Renal cortex interstitium (tissue), 11 donors: ENCODE measurements at regions not wholly inside any gene's neighbourhood (a gene's known extent, or its start where the extent isn't known, plus 50 kb on each side); places are given as distances from the start of the nearest gene placed in this dataset.
A peak's percentile ranks its signal among the peaks of the same experiment; 100 is the strongest.

Experiments
- DNase-seq, 11 donors: peaks; one replicate each; pipeline ENCODE4 v3.0.0-alpha.2; 2013; ENCODE audit warnings: low read depth in 9 of 11, low spot score in 4 of 11; ENCODE audit errors: extremely low read depth in 1 of 11

DNA sequence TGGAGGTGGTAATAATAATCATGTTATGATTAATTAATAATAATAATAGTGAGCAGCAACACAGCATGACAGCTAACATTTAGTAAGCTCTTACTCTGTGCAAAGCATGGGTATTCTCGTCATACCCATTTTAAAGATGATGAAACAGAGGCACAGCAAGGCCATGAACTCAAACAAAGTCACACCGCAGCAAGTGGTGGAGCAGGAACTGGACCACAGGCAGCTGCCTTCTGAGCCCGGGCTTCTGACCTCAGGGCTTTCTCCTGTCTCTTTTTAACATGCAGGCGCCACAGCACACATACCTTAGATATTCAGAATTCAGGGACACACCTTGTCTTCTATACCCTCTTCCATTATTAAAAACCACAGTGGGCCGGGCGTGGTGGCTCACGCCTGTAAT is 50.7 kb upstream of the SPATA12 start:
- DNase-seq: no peak

DNA sequence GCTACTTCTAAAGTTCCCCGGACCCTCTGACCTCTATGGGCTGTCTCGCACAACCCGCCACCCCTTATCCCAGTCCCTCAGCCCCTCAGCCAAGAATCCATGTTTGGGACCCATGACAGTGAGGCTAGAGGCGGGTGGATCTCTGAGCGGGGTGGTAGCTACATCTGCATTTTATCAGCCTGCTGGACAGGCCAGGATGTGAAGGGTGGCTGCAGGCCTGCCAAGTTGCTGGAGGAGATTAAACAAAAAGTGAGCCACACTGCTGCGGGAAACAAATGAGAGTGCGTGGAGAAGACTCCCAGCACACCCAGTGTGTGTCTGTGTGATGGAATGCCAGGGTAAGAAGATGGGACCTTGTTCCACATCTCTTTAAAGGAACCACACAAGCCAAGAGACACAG is 51.1 kb upstream of the SPATA12 start:
- DNase-seq: no peak

DNA sequence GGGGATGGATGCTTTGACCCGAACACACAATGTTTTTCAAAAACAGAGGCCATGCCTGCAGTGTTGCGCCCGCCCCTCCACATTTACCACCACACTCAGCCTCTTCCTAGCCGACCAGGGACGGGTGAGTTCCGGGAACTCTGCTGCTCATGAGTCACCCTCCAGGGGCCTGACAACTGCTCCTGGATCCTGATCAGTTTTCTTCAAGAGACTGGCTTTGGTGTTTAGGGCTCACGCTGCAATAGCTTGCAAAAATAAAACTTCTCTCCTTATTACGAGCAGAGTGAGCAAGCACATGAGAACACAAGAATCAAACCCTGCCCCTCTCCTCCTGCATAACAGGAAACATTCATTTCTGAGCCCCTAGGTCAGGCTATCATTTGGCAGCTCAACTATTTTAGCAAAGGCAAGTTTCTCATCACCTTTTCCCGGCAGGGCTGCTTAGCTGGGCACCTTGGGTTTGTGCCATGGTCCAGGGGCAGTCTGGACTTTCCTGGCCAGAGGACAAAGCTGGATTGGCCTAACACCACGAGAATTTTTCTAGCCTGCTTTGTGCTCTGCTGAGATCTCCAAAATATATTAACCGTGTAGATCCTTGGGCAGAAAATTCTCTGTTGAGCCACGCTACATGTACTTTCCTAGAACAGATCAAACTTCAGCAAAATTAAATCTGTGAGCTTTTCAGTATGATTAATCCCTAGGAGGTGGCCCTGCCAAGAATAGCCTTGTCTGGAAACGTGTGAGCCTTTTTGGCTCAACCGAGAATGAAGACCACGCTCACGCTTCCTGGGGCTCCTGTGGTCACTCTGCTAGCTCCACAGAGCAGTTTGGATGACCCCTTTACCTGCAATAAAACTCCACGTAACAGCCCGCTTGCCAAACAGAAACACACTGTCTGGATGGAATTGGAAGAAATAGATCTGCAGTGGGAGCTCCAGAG is 52.7 kb upstream of the SPATA12 start:
- DNase-seq: no peak

DNA sequence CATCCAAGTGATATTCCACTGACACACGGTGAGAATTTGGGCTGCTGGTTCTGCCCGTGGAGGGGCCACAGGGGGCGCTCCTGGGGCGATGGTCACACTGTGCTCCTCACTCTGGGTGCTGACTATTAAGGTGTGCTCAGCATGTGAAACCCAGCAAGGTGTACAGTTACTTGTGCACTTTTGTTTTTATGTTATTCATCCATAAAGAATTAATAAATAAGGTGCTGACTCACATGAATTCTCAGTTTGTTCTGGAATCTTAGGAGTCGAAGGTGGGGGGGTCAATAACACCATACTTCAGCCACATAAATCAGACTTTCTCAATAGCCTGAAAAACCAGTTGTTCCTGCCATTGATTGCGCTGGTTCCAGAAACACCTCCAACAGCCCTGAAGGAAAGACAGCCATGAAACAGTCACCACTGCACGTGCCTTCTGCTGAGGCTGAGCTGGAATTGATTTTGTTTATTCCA is 53.5 kb upstream of the SPATA12 start:
- peak in 1 of 11 donors; percentile 53 for DNase-seq

DNA sequence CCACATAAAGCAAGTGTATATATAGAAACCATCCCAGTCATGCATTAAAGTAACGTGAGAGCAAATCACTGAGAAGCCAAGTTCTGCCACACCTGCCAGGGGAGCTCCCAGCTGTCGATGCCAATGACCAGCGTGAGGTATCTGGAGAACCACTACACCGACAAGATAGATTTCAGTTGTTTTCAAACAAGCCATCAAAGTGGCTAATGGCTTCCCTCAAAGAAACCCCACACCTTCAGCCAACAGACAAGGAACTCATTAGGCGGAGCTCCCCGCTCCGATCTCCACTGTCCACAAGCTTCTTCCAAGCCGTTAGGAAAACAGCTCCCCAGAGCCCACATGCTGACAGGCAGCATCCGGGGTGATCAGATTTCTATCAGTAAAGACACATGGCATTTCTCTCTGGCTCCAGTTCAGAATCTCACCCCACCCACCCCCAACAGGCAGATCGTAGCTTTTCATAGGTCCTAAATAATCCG is 54.2 kb upstream of the SPATA12 start:
- no peak for DNase-seq

DNA sequence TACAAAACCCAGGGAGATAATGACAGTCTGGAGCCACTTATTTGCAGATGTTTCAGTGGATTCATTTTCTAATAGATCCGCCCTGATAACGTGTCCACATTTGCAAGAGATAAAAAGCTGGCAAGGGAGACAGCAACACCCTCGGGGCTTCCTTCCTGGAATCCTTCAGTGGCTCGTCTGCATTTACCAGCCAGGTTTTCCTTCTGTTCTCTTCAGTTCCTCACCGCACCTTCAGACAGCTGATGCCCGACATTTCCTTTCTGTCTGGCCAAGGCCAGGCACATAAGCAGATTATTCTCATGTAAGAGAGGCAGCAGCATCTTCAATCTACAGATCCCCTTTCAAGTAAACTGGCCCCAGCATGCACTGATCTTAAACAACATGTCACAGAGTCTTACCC is 56.2 kb upstream of the SPATA12 start:
- DNase-seq: no peak

DNA sequence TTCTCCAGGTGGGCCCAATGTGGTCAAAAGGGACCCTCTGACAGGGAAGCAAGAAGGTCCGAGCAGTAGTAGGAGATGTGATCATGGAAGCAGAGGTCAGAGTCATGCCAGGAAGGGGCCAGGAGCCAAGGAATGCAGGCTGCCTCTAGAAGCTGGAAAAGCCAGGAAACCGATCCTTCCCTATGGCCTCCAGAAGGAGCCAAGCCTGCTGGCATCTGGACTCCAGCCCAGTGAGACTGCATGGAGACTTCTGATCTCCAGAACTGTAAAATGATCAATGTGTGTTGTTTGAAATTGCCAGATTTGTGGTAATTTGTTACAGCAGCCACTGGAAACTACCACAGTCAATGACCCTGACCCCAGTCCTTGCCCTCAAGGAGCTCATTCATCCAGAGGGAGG is 56.8 kb upstream of the SPATA12 start:
- no peak for DNase-seq

DNA sequence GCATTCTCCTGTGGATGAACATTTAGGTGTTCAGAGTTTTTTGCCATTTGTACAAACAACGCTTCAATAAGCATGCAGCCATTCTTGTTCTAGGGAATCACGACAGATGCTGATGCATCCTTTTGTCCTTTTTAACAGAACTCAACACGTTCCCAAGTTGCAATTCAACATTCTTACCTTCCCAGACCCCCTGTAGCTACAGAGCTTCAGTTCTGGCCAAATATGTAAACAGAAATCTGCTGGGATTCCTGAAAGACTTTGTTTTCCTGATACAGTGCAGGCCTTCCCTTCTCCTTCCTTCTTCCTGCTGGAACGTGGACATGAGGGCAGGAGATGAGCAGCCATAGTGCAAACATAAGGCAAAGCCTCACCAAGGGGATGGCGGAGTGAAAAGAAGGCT is 59.1 kb upstream of the SPATA12 start:
- DNase-seq: no peak

DNA sequence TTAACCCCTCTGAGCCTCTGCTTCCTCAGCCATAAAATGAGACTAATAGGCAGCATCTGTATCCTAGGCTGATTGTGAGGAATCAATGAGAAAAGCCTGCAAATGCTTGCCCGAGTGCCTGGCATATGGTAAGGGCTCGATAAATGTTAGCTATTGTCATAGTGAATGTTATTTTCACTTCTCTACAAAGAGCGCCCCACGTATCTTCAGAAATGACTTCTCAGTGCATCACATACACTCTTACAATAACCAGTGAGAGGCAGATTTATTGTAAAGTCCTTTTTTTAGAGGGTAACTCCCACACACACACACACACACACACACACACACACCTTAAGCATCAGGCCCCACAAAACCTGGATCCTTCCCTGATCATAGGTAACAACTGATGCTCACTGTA is 60.5 kb upstream of the SPATA12 start:
- DNase-seq: no peak

DNA sequence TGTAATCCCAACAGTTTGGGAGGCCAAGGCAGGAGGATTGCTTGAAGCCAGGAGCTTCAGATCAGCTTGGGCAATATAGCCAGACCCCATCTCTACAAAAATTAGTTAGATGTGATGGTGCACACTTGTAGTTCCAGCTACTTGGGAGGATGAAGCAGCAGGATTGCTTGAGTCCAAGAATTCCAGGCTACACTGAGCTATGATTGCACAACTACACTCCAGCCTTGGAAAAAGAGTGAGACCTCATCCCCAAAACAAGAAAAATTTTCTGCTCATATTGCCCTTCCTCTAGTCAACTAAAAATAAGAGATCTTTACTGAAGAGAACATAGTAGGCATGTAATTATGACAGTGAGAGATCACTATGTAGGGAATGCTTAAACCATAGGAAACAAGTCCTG is 60.9 kb upstream of the SPATA12 start:
- DNase-seq: no peak

DNA sequence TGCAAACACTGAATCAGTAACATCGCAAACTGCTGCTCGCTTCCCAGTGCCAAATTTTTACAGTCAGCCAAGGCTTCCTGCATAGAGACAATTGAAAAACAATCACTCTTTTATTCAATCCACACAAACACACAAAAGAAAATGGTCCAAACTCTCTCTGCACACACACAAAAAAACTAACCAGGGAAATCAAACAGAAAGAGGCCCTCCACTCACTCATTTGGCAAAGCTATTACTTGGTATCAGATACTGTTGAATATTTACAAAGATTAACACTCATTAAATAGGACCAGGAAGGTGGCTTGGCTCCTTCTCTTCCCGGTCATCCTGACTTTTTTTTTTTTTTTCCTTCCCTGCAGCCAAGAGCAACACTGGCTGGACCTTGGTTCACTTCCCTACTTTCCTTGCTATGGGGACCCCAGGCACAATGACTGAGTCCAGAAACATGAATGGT is 62.4 kb upstream of the SPATA12 start:
- DNase-seq: no peak

DNA sequence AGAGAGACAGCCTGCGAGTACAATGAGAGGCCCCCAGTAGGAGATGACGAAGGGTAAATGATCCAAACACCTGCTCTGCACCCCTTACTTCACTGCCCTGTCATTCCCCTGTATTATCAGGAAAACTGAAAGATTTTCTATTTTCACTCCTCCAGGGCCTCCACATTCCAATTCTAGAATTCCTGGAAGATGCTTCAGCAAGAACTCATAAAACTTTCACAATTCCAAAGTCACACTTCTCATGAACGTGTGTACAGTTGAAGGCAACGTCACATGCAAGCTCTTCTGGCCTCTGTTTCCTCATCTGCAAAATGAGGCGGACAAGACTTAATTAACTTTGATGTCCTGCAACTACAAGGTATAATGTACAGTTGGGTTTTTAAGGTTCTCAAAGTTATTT is 62.8 kb upstream of the SPATA12 start:
- no peak for DNase-seq

DNA sequence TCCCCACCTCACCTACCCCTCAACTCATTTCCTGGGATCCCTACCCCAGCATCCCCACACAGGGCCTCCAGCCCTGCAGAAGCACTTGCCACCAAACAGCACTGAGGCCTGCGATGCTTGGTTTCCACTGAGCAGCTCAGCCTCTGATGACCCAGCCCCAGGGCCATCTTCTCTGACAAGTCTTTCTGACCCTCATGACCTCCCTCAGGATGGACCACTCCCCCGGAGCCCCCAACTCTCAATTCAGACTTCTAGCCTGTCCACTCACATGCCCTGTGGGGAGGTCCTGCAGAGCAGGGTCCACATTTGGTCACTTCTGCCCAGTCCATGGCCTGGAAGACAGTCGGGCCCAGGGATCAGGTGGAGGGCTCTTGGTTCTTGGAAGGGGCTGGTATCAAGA is 63.4 kb upstream of the SPATA12 start:
- DNase-seq: no peak

DNA sequence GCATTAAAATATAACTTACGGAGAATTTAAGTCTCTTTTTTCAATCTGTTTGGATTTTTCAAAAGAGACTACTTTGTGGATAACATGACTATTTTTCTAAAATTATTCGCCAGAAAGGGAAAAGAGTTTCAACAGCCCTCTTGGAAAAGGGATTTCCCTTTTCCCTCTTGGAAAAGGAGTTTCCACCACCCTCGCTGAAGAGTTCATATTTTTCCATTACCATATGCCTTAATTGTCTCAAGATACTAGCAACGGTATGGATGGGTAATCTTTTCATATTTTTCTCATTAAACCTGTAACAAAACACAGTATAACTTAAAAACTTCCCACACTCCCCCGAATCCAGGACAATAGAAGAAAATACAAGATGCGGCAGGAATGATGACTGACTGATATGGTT is 66.1 kb upstream of the SPATA12 start:
- no peak for DNase-seq

DNA sequence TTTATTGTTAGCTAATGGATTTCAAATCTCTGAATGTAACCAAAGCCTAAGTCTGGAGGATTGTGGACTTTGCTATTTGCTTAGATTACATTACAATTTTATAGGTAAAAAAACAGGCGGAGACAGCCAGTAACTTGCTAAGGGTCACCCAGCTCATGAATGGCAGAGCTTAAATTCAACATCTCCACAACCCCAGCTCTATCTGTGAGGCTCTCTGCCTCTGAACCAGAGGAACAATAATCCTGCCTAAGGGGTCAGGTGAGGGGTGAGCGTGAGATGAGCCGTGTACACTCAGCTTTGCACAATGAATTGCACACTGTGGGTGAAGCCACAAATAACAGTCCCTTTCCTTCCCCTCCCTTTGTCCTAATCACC is 69.8 kb upstream of the SPATA12 start:
- DNase-seq: no peak

DNA sequence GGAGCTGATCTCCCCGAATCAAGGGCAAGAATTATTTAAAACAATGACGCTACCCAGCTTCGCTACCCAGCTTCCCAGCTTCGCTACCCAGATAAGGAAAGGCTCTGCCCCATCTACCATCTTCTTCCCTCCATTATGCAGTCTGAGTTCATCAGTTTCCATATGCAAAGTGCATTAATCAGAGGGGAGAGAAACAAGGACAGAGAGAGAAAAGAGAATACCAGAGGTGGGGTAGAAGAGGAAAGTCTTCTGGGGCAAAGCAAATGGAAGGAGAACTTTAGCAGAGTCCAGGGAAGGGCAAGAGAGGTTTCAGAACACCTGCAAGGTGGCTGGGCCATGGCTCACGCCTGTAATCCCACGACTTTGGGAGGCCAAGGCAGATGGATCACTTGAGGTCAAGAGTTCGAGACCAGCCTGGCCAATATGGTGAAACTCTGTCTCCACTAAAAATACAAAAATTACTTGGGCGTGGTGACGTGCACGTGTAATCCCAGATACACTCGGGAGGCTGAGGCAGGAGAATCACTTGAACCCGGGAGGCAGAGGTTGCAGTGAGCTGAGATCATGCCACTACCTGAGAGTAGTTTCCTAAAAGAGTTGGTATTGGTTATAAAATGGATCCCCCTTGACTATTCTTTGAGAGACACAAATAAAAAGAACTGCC is 70.4 kb upstream of the SPATA12 start:
- DNase-seq: no peak

DNA sequence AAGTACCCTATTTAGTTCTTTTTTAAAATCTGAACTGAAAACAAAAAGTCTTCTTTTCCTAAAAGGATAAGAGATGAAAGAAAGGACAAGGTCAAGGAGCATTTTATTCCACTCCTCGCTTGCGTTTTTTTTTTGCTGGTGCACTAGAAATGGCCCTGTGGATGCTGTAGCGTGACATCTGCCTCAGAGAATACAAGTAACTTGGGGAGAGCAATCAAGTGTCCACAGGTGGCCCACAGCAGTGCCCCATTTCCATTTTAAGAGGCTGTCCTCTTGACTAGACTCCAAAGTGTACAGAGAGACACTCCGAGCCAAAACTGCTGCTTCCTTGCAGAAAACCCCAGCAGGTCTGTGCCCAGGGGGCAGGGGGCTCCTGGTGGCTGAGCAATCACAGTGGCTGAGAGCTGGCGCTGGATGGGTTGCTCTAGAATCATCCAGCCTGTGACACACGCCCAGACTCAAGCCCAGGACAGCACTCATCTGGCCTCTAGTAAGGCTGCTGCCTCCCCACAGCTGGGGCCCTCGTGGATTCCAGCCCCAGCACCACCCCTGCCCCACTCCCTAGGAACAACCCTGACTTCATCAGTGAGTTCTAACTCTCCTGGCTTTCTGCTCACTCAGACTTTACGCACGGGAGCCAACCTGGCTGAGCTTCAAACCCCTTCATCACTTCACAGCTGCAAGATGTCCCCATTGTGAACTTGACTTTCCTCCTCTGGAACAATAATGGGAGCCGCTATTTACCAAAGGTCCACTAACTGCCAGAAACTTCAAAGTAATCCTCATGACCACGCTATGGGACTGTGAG is 71.1 kb upstream of the SPATA12 start:
- DNase-seq: no peak

DNA sequence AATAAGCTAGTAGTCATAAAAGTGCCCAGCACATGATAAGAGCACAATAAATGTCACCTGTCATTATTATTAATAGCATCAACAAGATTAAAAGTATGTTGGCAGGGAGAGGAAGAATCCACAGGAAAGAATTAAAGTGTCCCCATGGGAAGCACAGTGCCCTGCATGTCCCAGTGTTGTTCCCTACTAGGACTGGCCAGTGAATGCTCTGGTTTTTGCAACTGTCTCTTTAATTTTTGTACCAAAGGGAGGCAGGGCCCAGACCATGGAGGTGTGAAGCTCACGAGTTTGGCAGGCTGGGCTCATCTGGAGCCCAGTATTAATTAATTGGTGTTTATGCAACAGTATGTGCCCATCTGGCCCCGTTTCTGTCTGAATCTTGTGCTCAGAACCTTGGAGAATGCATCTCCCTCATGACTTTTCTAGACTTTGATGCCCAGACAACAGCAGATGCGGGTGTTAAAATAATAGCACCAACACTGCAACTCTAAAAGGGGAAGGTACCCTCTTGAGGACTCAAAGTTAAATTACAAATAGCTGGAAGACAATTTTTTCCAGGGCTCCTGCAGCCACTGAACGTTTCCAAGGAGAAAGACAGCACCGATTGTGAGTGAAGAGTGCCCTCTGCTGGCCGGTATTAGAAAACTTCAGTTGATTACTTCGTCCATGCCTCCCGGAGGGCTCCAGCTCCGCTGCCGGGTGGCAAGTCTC is 71.9 kb upstream of the SPATA12 start:
- peak; percentile 74 to 91 (median 85) for DNase-seq
